ENCODE measurements at regions not wholly inside any gene's neighbourhood (a gene's known extent, or its start where the extent isn't known, plus 50 kb on each side); places are given as distances from the start of the nearest gene placed in this dataset.

DNA sequence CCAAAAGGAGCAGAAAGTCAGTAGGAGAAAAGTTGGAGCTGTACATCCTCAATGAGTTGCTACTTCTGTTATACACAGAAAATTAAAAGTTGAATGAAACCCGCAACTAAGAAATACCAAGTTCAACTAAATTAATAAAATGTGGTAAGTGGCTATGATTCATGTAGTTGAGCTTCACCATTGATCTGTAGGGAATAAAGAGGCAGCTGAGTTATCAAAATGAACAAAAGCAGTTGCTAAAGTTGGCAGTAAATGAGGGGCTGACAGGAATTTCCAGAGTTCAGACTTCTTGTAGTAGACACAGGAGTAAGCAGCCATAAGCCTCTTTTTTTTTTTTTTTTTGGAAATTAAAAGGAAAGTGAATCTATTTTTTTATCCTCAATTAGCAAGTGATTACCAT lies 234.6 kb downstream of the POSTN start:
- TF ChIP-seq, protein P1, sequence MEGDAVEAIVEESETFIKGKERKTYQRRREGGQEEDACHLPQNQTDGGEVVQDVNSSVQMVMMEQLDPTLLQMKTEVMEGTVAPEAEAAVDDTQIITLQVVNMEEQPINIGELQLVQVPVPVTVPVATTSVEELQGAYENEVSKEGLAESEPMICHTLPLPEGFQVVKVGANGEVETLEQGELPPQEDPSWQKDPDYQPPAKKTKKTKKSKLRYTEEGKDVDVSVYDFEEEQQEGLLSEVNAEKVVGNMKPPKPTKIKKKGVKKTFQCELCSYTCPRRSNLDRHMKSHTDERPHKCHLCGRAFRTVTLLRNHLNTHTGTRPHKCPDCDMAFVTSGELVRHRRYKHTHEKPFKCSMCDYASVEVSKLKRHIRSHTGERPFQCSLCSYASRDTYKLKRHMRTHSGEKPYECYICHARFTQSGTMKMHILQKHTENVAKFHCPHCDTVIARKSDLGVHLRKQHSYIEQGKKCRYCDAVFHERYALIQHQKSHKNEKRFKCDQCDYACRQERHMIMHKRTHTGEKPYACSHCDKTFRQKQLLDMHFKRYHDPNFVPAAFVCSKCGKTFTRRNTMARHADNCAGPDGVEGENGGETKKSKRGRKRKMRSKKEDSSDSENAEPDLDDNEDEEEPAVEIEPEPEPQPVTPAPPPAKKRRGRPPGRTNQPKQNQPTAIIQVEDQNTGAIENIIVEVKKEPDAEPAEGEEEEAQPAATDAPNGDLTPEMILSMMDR (IDR thresholded peaks at IDR 0.05), result no peak
- TF ChIP-seq POLR2A (IDR thresholded peaks at IDR 0.05), result no peak
- Histone ChIP-seq H3K9me3 (no peaks in the 10 kb centered on the region), H3K4me1 (no peaks in the 10 kb centered on the region), H3K27me3 (no peaks in the 10 kb centered on the region), H3K27ac (no peak overlapping the region), H3K4me3 (no peak overlapping the region), H3K36me3 (no peaks in the 10 kb centered on the region)
- WGBS, 2 donors, result 67 to 86% methylated on average over 1 of the region's 1 CpG
- intact Hi-C loops (cut with DNase I), result no loop called here
- DNase-seq, result no peak

DNA sequence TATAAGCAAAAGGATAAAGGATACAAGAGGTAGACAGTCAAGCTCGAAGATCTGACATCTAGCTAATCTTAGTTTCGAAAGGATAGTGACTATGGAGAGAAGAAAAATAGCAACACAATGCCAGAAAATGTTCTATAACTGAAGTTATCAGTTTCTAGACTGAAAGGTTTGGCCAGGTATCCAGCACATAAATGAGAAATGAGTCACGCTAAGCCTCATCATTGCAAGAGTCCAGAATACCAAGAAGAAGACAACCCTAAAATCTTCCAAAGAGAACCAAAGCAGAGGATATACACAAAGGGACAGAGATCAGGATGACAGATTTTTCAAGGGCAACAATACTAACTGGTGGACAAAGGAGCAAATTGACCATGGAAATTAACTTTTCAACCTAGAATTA lies 237.0 kb downstream of the POSTN start:
- DNase-seq, result no peak
- intact Hi-C loops (cut with DNase I), result no loop called here
- Histone ChIP-seq H3K36me3 (no peaks in the 10 kb centered on the region), H3K4me1 (no peaks in the 10 kb centered on the region), H3K27ac (no peak overlapping the region), H3K27me3 (no peaks in the 10 kb centered on the region), H3K9me3 (no peaks in the 10 kb centered on the region), H3K4me3 (no peak overlapping the region)
- WGBS, 2 donors, result 53 to 56% methylated on average over 3 of the region's 3 CpGs
- TF ChIP-seq POLR2A (IDR thresholded peaks at IDR 0.05), result no peak
- TF ChIP-seq, protein P1 (IDR thresholded peaks at IDR 0.05), result no peak

DNA sequence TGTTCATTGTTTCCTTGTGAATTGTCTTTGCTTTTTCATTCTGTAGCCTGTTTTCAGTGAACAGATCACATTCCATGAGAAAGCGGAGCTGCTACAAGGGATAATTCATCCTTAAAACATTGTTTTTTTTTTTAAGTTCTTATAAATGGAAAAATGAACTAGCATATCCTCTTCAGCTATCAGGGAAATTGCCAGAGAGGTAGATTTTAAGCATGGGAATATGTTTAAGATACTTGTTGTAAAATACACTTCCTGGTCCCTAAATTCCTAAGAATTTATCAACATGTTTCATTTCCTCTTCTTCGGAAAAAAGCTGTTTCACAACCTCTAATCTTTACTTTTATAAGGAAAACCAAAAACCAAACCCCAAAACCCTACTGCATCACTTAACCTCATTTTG lies 238.0 kb downstream of the POSTN start:
- H3K4me1 ChIP-seq, result no peaks in the 10 kb centered on the region
- TF ChIP-seq POLR2A (IDR thresholded peaks at IDR 0.05), result no peak
- TF ChIP-seq, protein P1 (IDR thresholded peaks at IDR 0.05), result no peak
- H3K27ac ChIP-seq, result no peak overlapping the region
- H3K36me3 ChIP-seq, result no peaks in the 10 kb centered on the region
- no peak for DNase-seq
- WGBS, 2 donors, result 44 to 75% methylated on average over 2 of the region's 2 CpGs
- no peak overlapping the region for H3K4me3 ChIP-seq
- intact Hi-C loops (cut with DNase I), result no loop called here
- H3K27me3 ChIP-seq, result no peaks in the 10 kb centered on the region
- no peaks in the 10 kb centered on the region for H3K9me3 ChIP-seq

DNA sequence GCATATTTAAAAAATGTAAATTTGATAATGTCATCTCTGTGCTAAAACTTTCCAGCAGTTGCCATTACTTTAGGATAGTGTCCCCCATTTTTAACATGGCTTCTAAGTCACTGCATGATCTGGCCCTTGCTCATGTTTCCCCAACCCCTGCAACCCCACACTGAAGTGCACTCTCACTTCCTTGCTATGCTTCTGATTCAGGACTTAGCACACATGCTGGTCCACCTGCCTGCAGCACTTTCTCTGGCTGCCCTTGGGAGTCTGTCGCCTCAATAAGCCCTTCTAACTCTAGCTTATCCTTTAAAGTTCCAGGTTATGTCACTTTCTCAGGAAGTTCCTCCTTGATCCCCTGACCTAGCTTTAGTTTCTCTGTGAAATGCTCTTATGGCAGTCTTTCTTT lies 241.0 kb downstream of the POSTN start:
- no peaks in the 10 kb centered on the region for H3K27me3 ChIP-seq
- no peak for DNase-seq
- intact Hi-C loops (cut with DNase I), result no loop called here
- no peak overlapping the region for H3K4me3 ChIP-seq
- H3K27ac ChIP-seq, result no peak overlapping the region
- WGBS, 2 donors, result 100% methylated on average over 1 of the region's 1 CpG
- TF ChIP-seq POLR2A (IDR thresholded peaks at IDR 0.05), result no peak
- TF ChIP-seq, protein P1 (IDR thresholded peaks at IDR 0.05), result no peak
- H3K9me3 ChIP-seq, result no peaks in the 10 kb centered on the region
- H3K36me3 ChIP-seq, result no peaks in the 10 kb centered on the region
- H3K4me1 ChIP-seq, result no peaks in the 10 kb centered on the region

DNA sequence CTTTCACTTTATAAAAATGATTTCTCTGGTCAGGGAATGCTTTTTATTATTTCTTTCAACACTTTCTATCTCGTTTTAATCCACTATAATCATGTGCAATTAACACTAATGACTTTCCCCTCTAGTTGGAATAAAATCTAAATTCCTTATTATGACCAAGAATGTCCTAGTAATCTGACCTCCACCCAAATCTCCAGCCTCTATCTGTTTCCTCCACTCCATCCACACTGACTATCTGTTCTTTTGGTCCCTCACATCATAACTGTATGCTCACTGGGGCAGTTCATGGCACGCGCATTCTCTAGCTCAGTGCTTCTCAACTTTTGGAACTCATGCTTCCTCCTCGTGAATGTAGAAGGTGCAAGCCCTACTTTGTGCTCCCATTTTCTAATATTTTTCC lies 244.7 kb downstream of the POSTN start:
- Histone ChIP-seq H3K36me3 (no peaks in the 10 kb centered on the region), H3K9me3 (no peaks in the 10 kb centered on the region), H3K27ac (no peak overlapping the region), H3K4me1 (no peaks in the 10 kb centered on the region), H3K4me3 (no peak overlapping the region), H3K27me3 (no peaks in the 10 kb centered on the region)
- intact Hi-C loops (cut with DNase I), result no loop called here
- TF ChIP-seq, protein P1 (IDR thresholded peaks at IDR 0.05), result no peak
- TF ChIP-seq POLR2A (IDR thresholded peaks at IDR 0.05), result no peak
- DNase-seq, result no peak
- WGBS, 2 donors, result 77 to 82% methylated on average over 4 of the region's 4 CpGs

Measured in esophagus squamous epithelium (tissue), 5 donors.